GM18951 (cell line): ENCODE measurements at regions not wholly inside any gene's neighbourhood (a gene's known extent, or its start where the extent isn't known, plus 50 kb on each side); places are given as distances from the start of the nearest gene placed in this dataset.

Experiments used
- POLR2A ChIP-seq: IDR thresholded peaks from 4 replicates; pipeline ENCODE4 v1.6.1; 2011; ENCODE audit warnings: mild to moderate bottlenecking; ENCODE audit not compliant: insufficient read length, insufficient read depth; ENCODE audit errors: extremely low read depth
- in situ Hi-C: fragments of 300-500 bp; cut with MboI; formaldehyde crosslinking; loops from one replicate; pipeline ENCODE4 v1.12.0; 2022; ENCODE audit warnings: low sequenced_read_pairs, mixed read lengths, inconsistent platforms; ENCODE audit not compliant: unreplicated experiment

DNA sequence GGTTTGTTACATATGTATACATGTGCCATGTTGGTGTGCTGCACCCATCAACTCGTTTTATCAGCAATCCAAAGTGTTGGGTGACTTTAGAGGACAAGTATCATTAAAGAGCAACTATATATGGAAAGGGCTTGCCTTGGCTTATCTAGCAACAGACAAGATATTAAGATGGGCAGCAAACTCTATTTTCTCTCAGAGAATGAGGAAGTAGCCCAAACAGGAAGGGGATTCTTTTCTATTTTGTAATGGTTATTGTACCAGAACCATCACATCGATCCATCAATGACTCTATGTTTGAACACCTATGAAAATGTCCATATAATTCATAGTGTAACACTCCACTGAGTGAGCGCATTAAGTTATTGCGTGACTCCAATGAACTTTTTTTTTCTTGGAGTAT lies 260.1 kb upstream of the SLC24A2 start:
- in situ Hi-C loops, result no loop called here
- no peak for TF ChIP-seq POLR2A

DNA sequence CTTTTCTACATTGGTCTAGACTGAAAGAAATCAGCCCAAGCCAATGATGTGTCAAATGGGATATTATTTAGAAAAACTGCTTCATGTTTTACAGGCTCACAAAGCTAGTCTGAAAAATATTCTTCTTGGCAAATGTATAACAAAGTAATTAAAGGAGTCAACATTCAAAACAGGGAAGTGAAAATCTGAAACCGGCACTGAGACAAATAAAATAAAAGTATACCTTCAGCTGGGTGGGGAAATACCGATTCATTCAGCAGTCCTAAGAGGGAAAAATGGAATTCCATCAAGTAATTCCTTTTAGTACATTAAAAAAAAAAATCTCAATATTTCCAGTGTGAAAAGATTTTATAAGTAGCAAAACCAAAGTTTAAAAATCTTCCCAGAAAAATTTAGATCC lies 259.6 kb upstream of the SLC24A2 start:
- in situ Hi-C loops, result no loop called here
- TF ChIP-seq POLR2A, result no peak

DNA sequence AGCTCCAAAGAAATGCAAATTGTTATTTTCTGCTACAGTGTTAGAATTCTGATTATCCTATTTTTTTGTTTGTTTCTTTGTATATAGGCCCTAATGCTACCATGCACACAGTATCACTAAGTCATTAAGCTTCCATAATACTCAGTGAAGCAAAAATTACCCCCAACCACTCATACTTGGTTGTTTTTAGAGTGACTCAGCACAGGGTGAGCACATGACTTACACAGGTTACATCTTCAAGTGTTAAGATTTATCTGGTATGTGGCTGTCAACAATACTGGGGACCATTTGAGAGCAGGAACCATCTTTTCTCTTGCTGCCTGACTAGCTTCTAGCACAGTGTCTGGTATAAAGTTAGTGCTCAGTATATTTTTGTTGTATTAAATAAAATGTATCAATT lies 255.8 kb upstream of the SLC24A2 start:
- in situ Hi-C loops, result no loop called here
- TF ChIP-seq POLR2A, result no peak

DNA sequence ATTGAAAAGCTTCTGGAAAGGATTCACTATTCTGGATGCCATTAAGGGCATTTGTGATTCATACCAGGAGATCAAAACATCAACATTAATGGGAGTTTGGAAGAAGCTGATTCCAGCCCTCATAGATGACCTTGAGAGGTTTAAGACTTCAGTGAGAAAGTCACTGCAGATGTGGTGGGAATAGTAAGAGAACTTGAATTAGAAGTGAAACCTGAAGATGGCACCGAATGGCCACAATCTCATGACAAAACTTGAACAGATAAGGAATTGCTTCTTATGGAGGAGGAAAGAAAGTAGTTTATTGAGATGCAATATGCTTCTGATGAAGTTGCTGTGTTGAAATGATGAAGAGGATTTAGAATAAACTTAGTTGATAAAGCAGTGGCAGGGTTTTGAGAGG lies 254.6 kb upstream of the SLC24A2 start:
- TF ChIP-seq POLR2A, result no peak
- in situ Hi-C loops, result no loop called here

DNA sequence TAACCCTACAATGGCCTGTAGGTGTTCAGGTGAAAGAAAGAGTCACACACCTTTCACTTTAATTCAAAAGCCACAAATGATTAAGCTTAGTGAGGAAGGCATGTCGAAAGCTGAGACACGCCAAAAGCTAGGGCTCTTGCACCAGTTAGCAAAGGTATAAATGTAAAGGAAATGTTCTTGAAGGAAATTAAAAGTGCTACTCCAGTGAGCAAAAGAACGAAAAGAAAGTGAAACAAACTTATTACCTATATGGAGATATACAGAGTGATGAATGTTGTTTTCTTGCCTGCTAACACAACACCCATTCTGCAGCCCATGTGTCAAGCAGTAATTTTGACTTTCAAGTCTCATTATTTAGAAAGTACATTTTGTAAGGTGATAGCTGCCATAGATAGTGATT lies 254.2 kb upstream of the SLC24A2 start:
- in situ Hi-C loops, result no loop called here
- TF ChIP-seq POLR2A, result no peak

DNA sequence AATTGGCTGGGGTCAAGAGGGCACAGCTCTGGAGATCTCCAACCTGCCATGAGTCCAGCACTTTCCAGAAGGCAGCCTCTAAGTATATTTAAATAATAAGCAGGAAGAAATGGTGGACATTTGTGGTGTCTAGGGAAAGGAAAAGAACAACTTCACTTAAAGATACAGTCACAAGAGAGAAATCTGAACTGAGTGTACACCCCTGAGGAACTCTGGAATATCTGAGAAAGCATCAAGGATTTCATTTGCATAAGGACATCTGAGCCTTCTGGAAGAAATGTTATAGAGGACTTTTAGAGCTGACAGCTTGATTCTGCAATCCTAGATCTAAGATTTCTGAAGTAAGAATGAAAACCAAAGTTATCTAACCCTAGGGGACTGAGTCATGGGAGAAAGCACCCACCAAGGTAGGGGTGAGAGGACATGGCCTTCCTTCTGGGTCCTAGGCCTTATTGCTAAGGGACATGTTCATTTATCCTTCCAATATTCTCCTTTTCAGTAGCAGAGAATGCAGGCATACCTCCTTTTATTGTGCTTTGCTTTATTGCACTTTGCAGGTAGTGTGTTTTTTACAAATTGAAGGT lies 253.4 kb upstream of the SLC24A2 start:
- no peak for TF ChIP-seq POLR2A
- in situ Hi-C loops, result no loop called here

DNA sequence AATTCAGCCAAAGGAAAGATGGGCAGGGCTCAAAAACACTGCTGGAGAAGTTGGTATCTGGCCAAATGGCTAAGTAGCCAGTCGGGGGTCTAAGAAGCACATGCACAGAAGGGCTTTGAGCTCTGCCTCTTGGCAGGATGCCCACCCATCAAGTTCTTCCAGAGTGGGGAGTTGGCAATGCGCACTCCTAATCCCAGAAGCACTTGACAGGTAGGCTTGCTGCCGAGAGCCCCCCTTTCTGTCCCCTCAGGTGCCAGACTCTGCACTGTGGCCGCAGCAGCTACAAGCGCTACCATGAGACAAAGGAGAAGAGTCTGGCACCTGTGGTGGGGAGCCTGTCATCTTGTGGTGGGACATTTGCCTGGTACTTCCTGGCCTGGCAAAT lies 252.9 kb upstream of the SLC24A2 start:
- no peak for TF ChIP-seq POLR2A
- in situ Hi-C loops, result no loop called here

DNA sequence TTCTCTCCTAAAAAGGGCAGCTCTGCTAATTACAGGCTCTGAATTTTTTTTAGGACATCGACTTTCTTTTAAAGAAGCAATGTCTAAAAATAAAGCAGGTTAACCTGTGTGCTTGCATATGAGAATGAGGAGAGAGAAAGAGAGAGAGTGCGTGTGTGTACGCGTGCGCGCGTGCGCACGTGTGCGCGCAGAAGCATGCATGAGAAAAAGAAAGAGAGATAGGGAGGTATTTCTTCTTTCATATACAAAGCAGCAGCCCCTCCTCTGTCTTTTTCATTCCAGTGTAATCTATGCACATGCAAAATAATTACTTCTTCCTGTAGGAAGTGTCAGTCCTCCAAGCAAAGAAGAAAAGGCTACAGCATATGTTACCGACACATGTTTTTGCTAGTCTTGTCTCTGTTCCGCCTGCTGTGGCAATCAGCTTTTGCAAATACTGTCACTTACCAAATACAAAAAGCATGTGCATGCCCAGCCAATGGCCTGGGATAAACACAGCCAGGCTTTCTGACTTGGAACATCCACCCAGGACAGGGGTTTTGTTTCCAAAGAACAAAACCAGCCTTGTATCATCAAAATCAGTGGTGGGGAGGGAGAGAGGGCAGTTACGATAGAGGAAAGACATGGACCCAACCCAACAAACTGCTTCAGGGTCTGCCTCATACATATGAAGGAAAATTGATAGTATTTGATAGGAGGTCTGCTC lies 252.3 kb upstream of the SLC24A2 start:
- TF ChIP-seq POLR2A, result no peak
- in situ Hi-C loops, result no loop called here

DNA sequence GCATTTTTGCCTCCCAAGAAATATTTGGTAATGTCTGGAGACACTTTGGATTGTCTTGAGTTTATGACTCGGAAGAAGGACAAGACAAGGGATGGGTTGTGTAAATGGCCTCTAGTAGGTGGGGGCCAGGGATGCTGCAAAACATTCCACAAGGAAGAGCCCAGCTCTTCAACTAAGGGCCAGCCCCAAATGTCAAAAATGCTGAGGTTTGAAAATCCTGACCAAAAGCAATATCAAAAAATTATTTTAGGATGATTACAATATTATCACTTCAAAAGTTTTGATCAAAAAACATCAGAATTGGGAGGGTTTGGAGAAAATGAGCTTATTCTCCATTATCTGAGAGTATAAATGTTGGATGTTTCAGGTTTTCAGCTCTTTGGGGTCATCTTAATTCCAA lies 248.9 kb upstream of the SLC24A2 start:
- TF ChIP-seq POLR2A, result no peak
- in situ Hi-C loops, result no loop called here

DNA sequence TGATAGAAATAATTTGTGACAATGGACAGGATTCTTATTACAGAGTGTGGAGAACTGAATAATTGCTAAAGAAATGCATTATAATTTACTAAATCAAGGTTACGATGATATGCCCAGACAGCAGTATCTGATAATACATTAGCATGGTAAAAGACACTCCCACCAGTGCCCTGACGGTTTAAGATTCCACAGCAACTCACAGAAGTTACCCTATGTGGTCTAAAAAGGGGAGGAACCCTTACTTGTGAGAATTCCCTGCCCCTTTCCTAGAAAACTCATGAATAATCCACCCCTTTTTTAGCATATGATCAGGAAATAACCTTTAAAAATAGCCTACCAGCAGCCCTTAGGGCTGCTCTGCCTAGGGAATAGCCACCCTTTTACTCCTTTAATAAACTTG lies 244.7 kb upstream of the SLC24A2 start:
- TF ChIP-seq POLR2A, result no peak
- in situ Hi-C loops, result no loop called here

DNA sequence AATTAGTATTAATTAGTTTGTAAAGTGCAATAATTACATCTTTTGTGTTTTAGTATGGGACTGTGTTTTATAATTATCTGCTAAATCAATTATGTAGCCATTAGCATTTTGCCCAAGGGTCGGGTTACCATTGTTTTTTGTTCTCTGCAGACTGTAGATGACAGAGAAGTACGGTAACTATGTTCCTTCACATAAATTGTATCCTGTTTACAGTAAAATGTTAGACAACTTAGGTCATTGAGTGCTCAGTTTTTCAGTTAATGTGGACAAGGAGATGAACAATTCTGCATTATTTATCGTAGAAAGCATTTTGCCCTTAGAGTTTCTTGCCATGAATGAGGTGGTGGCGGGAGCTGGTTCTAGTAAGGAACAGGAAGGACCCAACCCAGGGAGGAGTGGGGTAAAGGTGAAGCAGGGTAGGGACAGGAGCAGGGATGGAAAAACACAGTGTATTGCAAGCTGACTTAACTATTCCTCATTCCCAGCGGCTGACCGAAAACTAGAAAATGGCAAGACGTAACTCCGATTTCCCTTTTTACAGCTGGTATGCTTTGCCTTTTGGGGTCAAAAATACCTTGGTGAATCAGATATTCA lies 243.7 kb upstream of the SLC24A2 start:
- in situ Hi-C loops, result no loop called here

DNA sequence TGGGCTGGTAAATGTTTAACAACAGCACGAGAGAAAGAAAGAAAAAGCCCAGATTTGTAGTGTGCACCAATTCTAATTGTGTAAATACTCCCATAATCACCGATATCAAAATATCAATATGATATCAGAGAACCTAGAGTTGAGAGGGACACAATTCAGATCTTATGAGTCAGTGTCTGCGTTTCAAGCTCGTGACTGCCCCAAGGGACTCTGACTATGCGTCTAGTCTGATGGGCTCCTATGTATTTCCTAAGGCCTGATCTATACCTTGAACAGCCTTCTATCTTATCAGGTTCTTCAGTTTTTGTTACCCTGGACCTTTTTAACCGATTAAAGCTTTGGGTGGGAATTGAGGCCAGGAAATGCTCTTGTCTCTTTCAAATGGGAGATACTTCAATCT lies 243.0 kb upstream of the SLC24A2 start:
- in situ Hi-C loops, result no loop called here
- TF ChIP-seq POLR2A, result no peak

More for the DNA sequence above, 243.7 kb upstream of the SLC24A2 start:
- TF ChIP-seq POLR2A, result no peak

DNA sequence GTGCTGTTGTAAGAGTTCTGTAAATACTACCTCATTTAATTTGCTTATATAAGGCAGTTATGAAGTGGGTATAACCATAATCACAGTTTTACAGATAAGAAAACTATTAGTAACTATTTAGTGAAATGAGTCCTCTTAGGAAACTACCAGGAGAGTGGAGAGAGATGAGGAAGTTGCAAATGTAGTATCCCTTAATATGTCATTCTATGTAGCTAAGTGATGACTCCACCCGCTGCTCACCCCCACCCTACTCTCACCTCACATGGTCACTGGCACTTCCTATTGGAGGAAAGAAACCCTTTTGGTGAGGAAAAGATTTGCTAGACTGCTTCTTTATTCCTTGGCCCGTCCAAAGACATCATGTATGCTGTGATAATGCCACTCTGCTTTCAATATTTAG lies 241.8 kb upstream of the SLC24A2 start:
- in situ Hi-C loops, result no loop called here
- no peak for TF ChIP-seq POLR2A

DNA sequence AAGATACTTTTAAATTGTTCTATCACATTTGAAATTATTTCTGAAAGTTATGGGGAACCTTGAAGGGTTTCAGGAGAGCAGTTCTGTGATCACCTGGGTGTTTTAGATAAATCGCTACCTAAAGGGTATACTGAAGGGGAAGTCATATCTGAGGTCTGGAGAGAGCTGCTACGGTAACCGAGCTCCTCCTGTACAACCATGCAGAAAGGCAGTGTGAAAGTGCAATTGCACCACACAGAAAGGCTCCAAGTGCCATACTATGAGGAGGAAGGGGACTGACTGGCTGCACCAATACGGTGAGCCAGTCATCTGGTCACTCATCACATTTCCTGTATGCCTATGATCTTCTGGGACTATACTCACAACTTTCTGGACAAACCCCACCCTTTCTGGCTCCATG lies 241.4 kb upstream of the SLC24A2 start:
- no peak for TF ChIP-seq POLR2A
- in situ Hi-C loops, result no loop called here

DNA sequence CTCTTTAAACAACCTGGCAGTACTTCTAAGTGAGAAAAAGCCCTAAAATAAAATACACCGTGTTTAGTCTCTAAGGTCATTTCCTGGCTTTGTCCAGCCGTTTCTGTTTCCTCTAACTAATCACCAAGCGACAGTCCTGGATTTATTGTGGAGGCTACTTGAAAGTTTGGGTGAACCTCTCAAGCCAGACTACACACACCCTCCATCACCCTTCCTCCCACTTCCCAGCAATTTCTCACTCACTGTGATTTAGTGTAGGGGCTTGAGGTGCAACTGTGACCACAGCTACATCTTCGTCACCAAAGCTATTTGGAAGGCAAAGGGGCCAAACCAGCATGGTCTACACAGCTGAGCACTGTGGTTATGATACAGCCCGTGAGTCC lies 240.0 kb upstream of the SLC24A2 start:
- in situ Hi-C loops, result no loop called here
- TF ChIP-seq POLR2A, result no peak
